Panc1 (cell line): ENCODE measurements at regions not wholly inside any gene's neighbourhood (a gene's known extent, or its start where the extent isn't known, plus 50 kb on each side); places are given as distances from the start of the nearest gene placed in this dataset.
"Not testable (repeated sequence)": the region's sequence is repeated elsewhere in the genome, so short reads cannot be mapped to it uniquely, and the experiment has no call there.

ENCODE experiments used
- ATAC-seq: fragments of 200-7000 bp; cut with Tn5 transposase; 2 replicates; pipeline ENCODE4 v1.9.1; 2020; ENCODE audit warnings: mild to moderate bottlenecking, moderate library complexity
- BruUV-seq: library from RNA; stranded (reverse); fragments of 400-500 nt; replicated peaks from 2 replicates; lab custom pipeline; 2021; lab: Mats Ljungman, UMichigan
- CTCF ChIA-PET: fragments of 300-600 bp; sonication (Branson Sonifier 250); formaldehyde crosslinking; loops from one replicate; lab custom pipeline; 2022; ENCODE audit warnings: antibody characterized with exemption; lab: Charles Lee
- POLR2A ChIA-PET: fragments of 300-600 bp; sonication (Branson Sonifier 250); formaldehyde crosslinking; loops from one replicate; lab custom pipeline; 2022; ENCODE audit warnings: antibody characterized with exemption; lab: Charles Lee
- DNase-seq: peaks from one replicate; pipeline ENCODE4 v3.0.0-alpha.2; 2010; ENCODE audit warnings: low read depth, low spot score
- H3K27ac ChIP-seq: 2 replicates; pipeline ENCODE4 v1.5.1; 2011; ENCODE audit warnings: mild to moderate bottlenecking, low read length, inconsistent platforms
- H3K27me3 ChIP-seq: fragments of 200-500 bp; sonication (Bioruptor generic); 2 replicates; pipeline ENCODE4 v1.6.0; 2014; ENCODE audit warnings: low read length, inconsistent platforms; ENCODE audit not compliant: control insufficient read depth, insufficient read depth
- H3K36me3 ChIP-seq: fragments of 200-500 bp; sonication (Bioruptor generic); 2 replicates; pipeline ENCODE4 v1.5.1; 2014; ENCODE audit warnings: inconsistent platforms, mild to moderate bottlenecking, low read length, moderate library complexity; ENCODE audit not compliant: control insufficient read depth, insufficient read depth
- H3K4me1 ChIP-seq: 2 replicates; pipeline ENCODE4 v1.5.1; 2011; ENCODE audit warnings: inconsistent platforms, mild to moderate bottlenecking, low read length, moderate library complexity; ENCODE audit not compliant: control insufficient read depth, insufficient read depth
- H3K4me3 ChIP-seq, 2 experiments: 2 replicates each; pipeline ENCODE4 v1.5.1; 2011 to 2012; ENCODE audit warnings: low read depth in 2 of 2, low read length in 2 of 2, mild to moderate bottlenecking in 2 of 2, inconsistent platforms in 1 of 2, moderate library complexity in 1 of 2
- H3K9me3 ChIP-seq: fragments of 200-500 bp; sonication (Bioruptor generic); 2 replicates; pipeline ENCODE4 v1.5.1; 2014; ENCODE audit warnings: low read depth, mild to moderate bottlenecking, inconsistent platforms, low read length, moderate library complexity; ENCODE audit not compliant: control insufficient read depth, insufficient read depth
- CTCF ChIP-seq: fragments of 450-650 bp; IDR thresholded peaks from 2 replicates; pipeline ENCODE4 v1.5.1; 2017; ENCODE audit warnings: mild to moderate bottlenecking
- POLR2AphosphoS5 ChIP-seq: IDR thresholded peaks from 2 replicates; pipeline ENCODE4 v1.6.1; 2012; ENCODE audit warnings: mild to moderate bottlenecking, low read depth, low read length, moderate library complexity
- SIN3A ChIP-seq: IDR thresholded peaks from 2 replicates; pipeline ENCODE4 v1.6.1; 2012; ENCODE audit warnings: low read depth, mild to moderate bottlenecking, low read length, moderate library complexity, borderline replicate concordance; ENCODE audit not compliant: insufficient read depth
- TCF7L2 ChIP-seq: IDR thresholded peaks from 2 replicates; pipeline ENCODE4 v1.6.1; 2011; ENCODE audit warnings: mild to moderate bottlenecking, low read depth, low read length, inconsistent platforms
- in situ Hi-C: cut with HindIII; loops from 2 replicates; pipeline ENCODE4 v1.10.0; 2016; ENCODE audit warnings: low sequenced_read_pairs, low pct_unique_long_range_greater_than_20kb
- intact Hi-C: fragments of 100-400 bp; cut with micrococcal nuclease; formaldehyde crosslinking; loops from one replicate; pipeline ENCODE4 v1.10.0; 2022; ENCODE audit not compliant: unreplicated experiment
- TF ChIP-seq, protein P1 (sequence below), 2 experiments: IDR thresholded peaks; 2 replicates each; pipeline ENCODE4 v1.6.1; 2011 to 2012; ENCODE audit warnings: low read depth in 2 of 2, control low read depth in 1 of 2, low read length in 1 of 2, mild to moderate bottlenecking in 1 of 2, moderate library complexity in 1 of 2; ENCODE audit not compliant: insufficient read depth in 1 of 2

DNA sequence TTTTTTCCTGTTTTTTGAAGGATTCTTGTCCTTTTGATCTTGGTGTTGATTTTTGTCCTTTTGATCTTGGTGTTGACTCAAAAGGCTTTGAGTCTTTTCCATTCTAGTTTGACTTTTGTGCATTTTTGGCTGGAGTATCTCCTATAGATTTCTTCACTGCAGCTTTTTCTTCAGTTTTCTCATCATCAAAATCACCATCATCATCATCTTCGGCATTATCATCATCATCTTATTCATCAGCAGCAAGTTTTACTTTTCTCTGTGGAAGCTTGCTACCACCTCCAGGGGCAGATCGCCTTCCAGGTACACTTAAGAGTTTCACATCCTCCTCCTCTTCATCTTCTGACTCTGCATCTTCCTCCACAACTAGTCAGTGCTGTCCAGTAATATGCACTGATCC is 56.5 kb upstream of the MCHR2 start:
- Histone ChIP-seq H3K36me3 (no peaks in the 10 kb centered on the region), H3K4me3 (no peak overlapping the region), H3K27me3 (no peaks in the 10 kb centered on the region), H3K9me3 (no peaks in the 10 kb centered on the region), H3K27ac (no peak overlapping the region), H3K4me1 (no peaks in the 10 kb centered on the region)
- intact Hi-C loops (no loop called here), in situ Hi-C loops (no loop called here)
- CTCF ChIA-PET = no interaction called here
- POLR2A ChIA-PET = no interaction called here
- ATAC-seq = no peak
- no peak for DNase-seq
- no peak for TF ChIP-seq SIN3A
- no peak for TF ChIP-seq POLR2AphosphoS5
- no peak for TF ChIP-seq TCF7L2
- TF ChIP-seq CTCF = no peak
- TF ChIP-seq, protein P1, sequence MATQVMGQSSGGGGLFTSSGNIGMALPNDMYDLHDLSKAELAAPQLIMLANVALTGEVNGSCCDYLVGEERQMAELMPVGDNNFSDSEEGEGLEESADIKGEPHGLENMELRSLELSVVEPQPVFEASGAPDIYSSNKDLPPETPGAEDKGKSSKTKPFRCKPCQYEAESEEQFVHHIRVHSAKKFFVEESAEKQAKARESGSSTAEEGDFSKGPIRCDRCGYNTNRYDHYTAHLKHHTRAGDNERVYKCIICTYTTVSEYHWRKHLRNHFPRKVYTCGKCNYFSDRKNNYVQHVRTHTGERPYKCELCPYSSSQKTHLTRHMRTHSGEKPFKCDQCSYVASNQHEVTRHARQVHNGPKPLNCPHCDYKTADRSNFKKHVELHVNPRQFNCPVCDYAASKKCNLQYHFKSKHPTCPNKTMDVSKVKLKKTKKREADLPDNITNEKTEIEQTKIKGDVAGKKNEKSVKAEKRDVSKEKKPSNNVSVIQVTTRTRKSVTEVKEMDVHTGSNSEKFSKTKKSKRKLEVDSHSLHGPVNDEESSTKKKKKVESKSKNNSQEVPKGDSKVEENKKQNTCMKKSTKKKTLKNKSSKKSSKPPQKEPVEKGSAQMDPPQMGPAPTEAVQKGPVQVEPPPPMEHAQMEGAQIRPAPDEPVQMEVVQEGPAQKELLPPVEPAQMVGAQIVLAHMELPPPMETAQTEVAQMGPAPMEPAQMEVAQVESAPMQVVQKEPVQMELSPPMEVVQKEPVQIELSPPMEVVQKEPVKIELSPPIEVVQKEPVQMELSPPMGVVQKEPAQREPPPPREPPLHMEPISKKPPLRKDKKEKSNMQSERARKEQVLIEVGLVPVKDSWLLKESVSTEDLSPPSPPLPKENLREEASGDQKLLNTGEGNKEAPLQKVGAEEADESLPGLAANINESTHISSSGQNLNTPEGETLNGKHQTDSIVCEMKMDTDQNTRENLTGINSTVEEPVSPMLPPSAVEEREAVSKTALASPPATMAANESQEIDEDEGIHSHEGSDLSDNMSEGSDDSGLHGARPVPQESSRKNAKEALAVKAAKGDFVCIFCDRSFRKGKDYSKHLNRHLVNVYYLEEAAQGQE (IDR thresholded peaks at IDR 0.05; ENCODE audit: insufficient read depth in 1 of 2, low read depth in 2 of 2, low read length in 1 of 2) = no peak
- BruUV-seq = no TSS peak

DNA sequence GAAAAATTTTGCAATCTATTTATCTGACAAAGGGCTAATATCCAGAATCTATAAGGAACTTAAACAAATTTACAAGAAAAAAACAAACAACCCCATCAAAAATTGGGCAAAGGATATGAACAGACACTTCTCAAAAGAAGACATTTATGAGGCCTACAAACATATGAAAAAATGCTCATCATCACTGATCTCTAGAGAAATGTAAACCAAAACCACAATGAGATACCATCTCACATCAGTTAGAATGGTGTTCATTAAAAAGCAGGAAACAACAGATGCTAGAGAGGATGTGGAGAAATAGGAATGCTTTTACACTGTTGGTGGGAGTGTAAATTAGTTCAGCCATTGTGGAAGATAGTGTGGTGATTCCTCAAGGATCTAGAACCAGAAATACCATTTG is 49.9 kb upstream of the MCHR2 start:
- H3K36me3 ChIP-seq, H3K4me1 ChIP-seq, H3K4me3 ChIP-seq, H3K27ac ChIP-seq, in situ Hi-C loops, DNase-seq, H3K27me3 ChIP-seq, BruUV-seq, ATAC-seq, POLR2A ChIA-PET, intact Hi-C loops, CTCF ChIA-PET, H3K9me3 ChIP-seq: not testable (repeated sequence)
